PC-9 (cell line): ENCODE measurements at regions not wholly inside any gene's neighbourhood (a gene's known extent, or its start where the extent isn't known, plus 50 kb on each side); places are given as distances from the start of the nearest gene placed in this dataset.

Experiments used
- CTCF ChIP-seq: fragments of 200-600 bp; sonication (generic); conservative IDR thresholded peaks from 2 replicates; pipeline ENCODE4 v1.6.1; 2017; ENCODE audit warnings: mixed run types, antibody characterized with exemption, mild to moderate bottlenecking, moderate library complexity
- EZH2 ChIP-seq: fragments of 200-600 bp; sonication (generic); IDR thresholded peaks from 2 replicates; pipeline ENCODE4 v1.8.0; 2017; ENCODE audit warnings: antibody characterized with exemption, low read depth

DNA sequence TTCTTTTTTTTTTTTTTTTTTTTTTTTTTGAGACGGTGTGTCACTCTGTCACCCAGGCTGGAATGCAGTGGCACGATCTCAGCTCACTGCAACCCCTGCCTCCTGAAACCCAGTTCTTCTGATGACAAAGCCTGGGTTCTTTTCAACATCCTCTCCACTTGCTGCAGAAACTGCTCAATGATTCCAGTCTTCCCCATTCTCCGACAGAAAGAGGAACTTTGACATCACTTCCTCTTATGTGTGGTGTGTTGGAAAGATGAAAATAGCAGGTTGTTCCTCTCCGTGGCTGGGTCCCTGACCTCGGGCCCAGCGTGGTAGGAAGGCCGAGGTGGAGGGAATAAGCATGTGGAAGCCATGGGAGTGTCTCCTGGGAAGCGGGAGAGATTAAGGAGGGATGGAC lies 198.4 kb downstream of the PHETA1 start:
- TF ChIP-seq CTCF (no peak), EZH2 (no peak)
